H1 (cell line): ENCODE measurements at regions not wholly inside any gene's neighbourhood (a gene's known extent, or its start where the extent isn't known, plus 50 kb on each side); places are given as distances from the start of the nearest gene placed in this dataset.

ENCODE experiments used
- CBX5 ChIP-seq: fragments of 300-800, 300-1000 bp; sonication (generic); IDR thresholded peaks from 2 replicates; pipeline ENCODE4 v1.7.1; 2016; ENCODE audit warnings: antibody characterized with exemption, low read length, low read depth
- CHD7 ChIP-seq: fragments of 300-600 bp; sonication (generic); IDR thresholded peaks from 2 replicates; pipeline ENCODE4 v1.7.1; 2012; ENCODE audit warnings: low read length, moderate library complexity, mild to moderate bottlenecking, inconsistent platforms; ENCODE audit not compliant: insufficient replicate concordance
- HDAC2 ChIP-seq, 2 experiments: fragments of 300-600 bp in 1 of 2; sonication (generic) in 1 of 2; IDR thresholded peaks; 2 replicates each; pipeline ENCODE4 v1.6.1; 2011 to 2012; ENCODE audit warnings: low read depth in 2 of 2, low read length in 2 of 2, mild to moderate bottlenecking in 2 of 2, moderate library complexity in 2 of 2, borderline replicate concordance in 1 of 2, inconsistent platforms in 1 of 2
- NANOG ChIP-seq: IDR thresholded peaks from 2 replicates; pipeline ENCODE4 v1.6.1; 2011; ENCODE audit warnings: low read length, low read depth, mild to moderate bottlenecking, inconsistent platforms; ENCODE audit not compliant: insufficient read depth, poor library complexity, severe bottlenecking
- POU5F1 ChIP-seq: IDR thresholded peaks from 2 replicates; pipeline ENCODE4 v1.6.1; 2011; ENCODE audit warnings: low read depth, mild to moderate bottlenecking, low read length, moderate library complexity

- TF ChIP-seq CHD7, result no peak
- no peak for TF ChIP-seq CBX5
- no peak for TF ChIP-seq NANOG
- no peak for TF ChIP-seq POU5F1
- no peak for TF ChIP-seq HDAC2 (IDR thresholded peaks at IDR 0.05; ENCODE audit: borderline replicate concordance in 1 of 2, low read depth in 2 of 2, low read length in 2 of 2)
- TF ChIP-seq, all 59 proteins: peak for 0
Observed at GRCh38 chr5:86833868-86834267, 216.1 kb downstream of the COX7C start (continued).
